Panc1 (cell line): ENCODE measurements at regions not wholly inside any gene's neighbourhood (a gene's known extent, or its start where the extent isn't known, plus 50 kb on each side); places are given as distances from the start of the nearest gene placed in this dataset.

ENCODE experiments used
- POLR2AphosphoS5 ChIP-seq: IDR thresholded peaks from 2 replicates; pipeline ENCODE4 v1.6.1; 2012; ENCODE audit warnings: mild to moderate bottlenecking, low read depth, low read length, moderate library complexity
- REST ChIP-seq, 2 experiments: IDR thresholded peaks; 2 replicates each; pipeline ENCODE4 v1.6.1; 2011 to 2012; ENCODE audit warnings: low read depth in 2 of 2, control low read depth in 1 of 2, low read length in 1 of 2, mild to moderate bottlenecking in 1 of 2, moderate library complexity in 1 of 2; ENCODE audit not compliant: insufficient read depth in 1 of 2
- TCF7L2 ChIP-seq: IDR thresholded peaks from 2 replicates; pipeline ENCODE4 v1.6.1; 2011; ENCODE audit warnings: mild to moderate bottlenecking, low read depth, low read length, inconsistent platforms
- TF ChIP-seq, protein P1 (sequence below): fragments of 450-650 bp; IDR thresholded peaks from 2 replicates; pipeline ENCODE4 v1.5.1; 2017; ENCODE audit warnings: mild to moderate bottlenecking

DNA sequence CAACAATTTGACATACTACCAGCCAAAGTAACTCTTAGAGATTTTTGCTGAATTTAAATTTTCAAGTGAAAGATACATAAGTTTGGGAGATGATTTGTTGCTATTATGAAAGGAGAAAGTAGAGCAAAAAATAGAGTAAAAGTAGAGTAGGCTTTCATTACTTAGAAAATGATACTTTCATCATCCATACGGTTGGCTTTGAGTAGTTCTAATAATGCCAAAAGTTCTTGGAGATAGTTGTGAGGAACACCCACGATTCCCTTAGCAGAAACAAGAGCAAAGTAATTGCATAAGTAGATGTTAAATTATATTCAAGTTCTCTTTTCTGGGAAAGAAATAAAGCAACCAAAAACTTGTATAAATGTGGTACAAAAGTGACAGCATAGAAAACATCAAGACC, 95.0 kb upstream of the VAV3 start:
- TF ChIP-seq, protein P1, sequence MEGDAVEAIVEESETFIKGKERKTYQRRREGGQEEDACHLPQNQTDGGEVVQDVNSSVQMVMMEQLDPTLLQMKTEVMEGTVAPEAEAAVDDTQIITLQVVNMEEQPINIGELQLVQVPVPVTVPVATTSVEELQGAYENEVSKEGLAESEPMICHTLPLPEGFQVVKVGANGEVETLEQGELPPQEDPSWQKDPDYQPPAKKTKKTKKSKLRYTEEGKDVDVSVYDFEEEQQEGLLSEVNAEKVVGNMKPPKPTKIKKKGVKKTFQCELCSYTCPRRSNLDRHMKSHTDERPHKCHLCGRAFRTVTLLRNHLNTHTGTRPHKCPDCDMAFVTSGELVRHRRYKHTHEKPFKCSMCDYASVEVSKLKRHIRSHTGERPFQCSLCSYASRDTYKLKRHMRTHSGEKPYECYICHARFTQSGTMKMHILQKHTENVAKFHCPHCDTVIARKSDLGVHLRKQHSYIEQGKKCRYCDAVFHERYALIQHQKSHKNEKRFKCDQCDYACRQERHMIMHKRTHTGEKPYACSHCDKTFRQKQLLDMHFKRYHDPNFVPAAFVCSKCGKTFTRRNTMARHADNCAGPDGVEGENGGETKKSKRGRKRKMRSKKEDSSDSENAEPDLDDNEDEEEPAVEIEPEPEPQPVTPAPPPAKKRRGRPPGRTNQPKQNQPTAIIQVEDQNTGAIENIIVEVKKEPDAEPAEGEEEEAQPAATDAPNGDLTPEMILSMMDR, result no peak
- TF ChIP-seq POLR2AphosphoS5 (no peak), TCF7L2 (no peak), REST (IDR thresholded peaks at IDR 0.05; ENCODE audit: insufficient read depth in 1 of 2, low read depth in 2 of 2, low read length in 1 of 2) (no peak)
